Peyer's patch (tissue), 4 donors: ENCODE measurements at regions not wholly inside any gene's neighbourhood (a gene's known extent, or its start where the extent isn't known, plus 50 kb on each side); places are given as distances from the start of the nearest gene placed in this dataset.

Source experiments
- DNase-seq, 3 donors: peaks; one replicate each; pipeline ENCODE4 v3.0.0-alpha.2; 2017 to 2019
- H3K27ac ChIP-seq, 4 donors: fragments of 200-600 bp; sonication (generic); one replicate each; pipeline ENCODE4 v1.5.1; 2016 to 2019
- H3K27me3 ChIP-seq, 2 donors: fragments of 200-600 bp; sonication (generic); one replicate each; pipeline ENCODE4 v1.5.1; 2019
- H3K36me3 ChIP-seq, 3 donors: fragments of 200-600 bp; sonication (generic); one replicate each; pipeline ENCODE4 v1.5.1; 2016 to 2019
- H3K4me1 ChIP-seq, 4 donors: fragments of 200-600 bp; sonication (generic); one replicate each; pipeline ENCODE4 v1.5.1; 2016 to 2019
- H3K4me3 ChIP-seq, 4 donors: fragments of 200-600 bp; sonication (generic); 1 replicate in 3 of 4; 2 replicates in 1 of 4; pipeline ENCODE4 v1.5.1; 2016 to 2019; ENCODE audit warnings: mild to moderate bottlenecking in 1 of 4
- H3K9me3 ChIP-seq, 4 donors: fragments of 200-600 bp; sonication (generic); one replicate each; pipeline ENCODE4 v1.5.1; 2016 to 2019; ENCODE audit warnings: mild to moderate bottlenecking in 1 of 4
- CTCF ChIP-seq, 6 experiments: fragments of 450-650 bp in 4 of 6; fragments of 200-600 bp in 2 of 6; sonication (generic) in 1 of 6; IDR thresholded peaks; one replicate each; pipeline ENCODE4 v1.5.1; 2017 to 2019; ENCODE audit warnings: antibody characterized with exemption in 6 of 6, mild to moderate bottlenecking in 3 of 6, moderate library complexity in 1 of 6
- POLR2A ChIP-seq, 2 donors: fragments of 450-650 bp; IDR thresholded peaks; one replicate each; pipeline ENCODE4 v1.5.1; 2017; ENCODE audit warnings: antibody characterized with exemption in 2 of 2, mild to moderate bottlenecking in 2 of 2, moderate library complexity in 2 of 2

GRCh38 chrX:69324851-69325250 is 159.6 kb upstream of the PJA1 start:
- Histone ChIP-seq H3K4me3 (no peak overlapping the region), H3K36me3 (no peaks in the 10 kb centered on the region), H3K9me3 (no peaks in the 10 kb centered on the region), H3K27ac (no peak overlapping the region), H3K27me3 (no peaks in the 10 kb centered on the region), H3K4me1 (no peaks in the 10 kb centered on the region)
- no peak for DNase-seq
- TF ChIP-seq POLR2A (IDR thresholded peaks at IDR 0.05) (no peak), CTCF (IDR thresholded peaks at IDR 0.05) (no peak)

- Histone ChIP-seq H3K27me3 (no peaks in the 10 kb centered on the region), H3K27ac (no peak overlapping the region), H3K4me1 (no peaks in the 10 kb centered on the region), H3K36me3 (no peaks in the 10 kb centered on the region), H3K4me3 (no peak overlapping the region), H3K9me3 (no peaks in the 10 kb centered on the region)
- no peak for TF ChIP-seq CTCF (IDR thresholded peaks at IDR 0.05)
- TF ChIP-seq POLR2A (IDR thresholded peaks at IDR 0.05) = no peak
- no peak for DNase-seq
Measured at GRCh38 chrX:69323786-69324720, 158.8 kb upstream of the PJA1 start.

DNA sequence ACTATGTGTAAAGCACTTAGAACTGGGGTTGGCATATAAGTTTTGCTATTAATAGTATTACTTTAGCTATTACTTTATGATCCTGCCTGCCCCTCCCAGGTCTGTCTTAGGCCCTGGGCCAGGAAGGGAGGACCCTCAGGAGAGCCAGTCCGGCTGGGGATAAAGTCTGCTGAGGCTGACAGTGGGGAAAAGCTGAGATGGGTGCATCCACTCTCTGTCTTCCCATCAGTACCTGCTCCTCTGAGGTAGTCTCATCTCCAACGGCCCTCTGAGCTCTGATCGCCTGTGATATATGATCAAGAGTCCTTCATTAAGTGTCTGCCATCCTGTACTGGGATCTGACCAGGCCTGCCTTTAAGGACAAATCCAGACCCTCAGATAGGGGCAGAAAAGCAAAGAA is 156.5 kb upstream of the PJA1 start:
- no peak for DNase-seq

DNA sequence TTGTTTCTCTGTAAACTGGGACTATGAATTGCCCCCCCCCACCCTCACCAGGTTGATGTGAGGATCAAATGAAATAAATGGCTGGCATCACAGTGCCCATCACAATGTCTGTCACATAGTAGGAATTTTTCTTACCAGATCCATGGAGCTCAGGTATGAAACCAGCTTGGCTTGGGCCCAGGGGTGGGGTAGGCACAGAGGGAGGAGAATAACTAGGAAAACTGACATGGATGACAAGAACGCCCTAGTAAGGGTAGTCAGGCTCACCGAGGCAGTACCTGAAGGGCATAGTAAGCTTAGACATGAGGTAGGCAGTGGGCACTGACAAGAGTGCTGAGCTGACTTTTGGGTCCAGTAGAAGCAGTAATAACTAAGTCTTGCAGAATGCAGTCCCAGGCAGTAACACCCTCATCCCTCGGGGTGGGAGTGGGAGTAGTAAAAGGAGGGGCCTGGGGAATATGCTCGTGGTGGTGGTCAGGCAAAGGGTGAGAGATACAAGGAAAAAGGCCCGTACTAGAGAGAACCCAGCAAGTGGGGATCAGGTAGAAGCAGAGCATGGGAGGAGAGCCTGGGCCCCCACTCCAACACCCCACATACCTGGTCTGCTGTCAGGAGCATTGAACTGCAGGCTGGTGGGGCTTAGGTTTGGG is 155.9 kb upstream of the PJA1 start:
- H3K27me3 ChIP-seq = no peaks in the 10 kb centered on the region
- no peak overlapping the region for H3K27ac ChIP-seq
- TF ChIP-seq CTCF (IDR thresholded peaks at IDR 0.05) = no peak
- TF ChIP-seq POLR2A (IDR thresholded peaks at IDR 0.05) = no peak
- H3K4me3 ChIP-seq = no peak overlapping the region
- DNase-seq = no peak
- H3K9me3 ChIP-seq = no peaks in the 10 kb centered on the region
- no peaks in the 10 kb centered on the region for H3K4me1 ChIP-seq
- no peaks in the 10 kb centered on the region for H3K36me3 ChIP-seq

More for the DNA sequence above, 156.5 kb upstream of the PJA1 start:
- no peak overlapping the region for H3K4me3 ChIP-seq
- no peaks in the 10 kb centered on the region for H3K9me3 ChIP-seq
- H3K4me1 ChIP-seq = no peaks in the 10 kb centered on the region
- H3K36me3 ChIP-seq = no peaks in the 10 kb centered on the region
- H3K27ac ChIP-seq = no peak overlapping the region
- no peaks in the 10 kb centered on the region for H3K27me3 ChIP-seq
- TF ChIP-seq POLR2A (IDR thresholded peaks at IDR 0.05) = no peak

GRCh38 chrX:69320116-69320515 is 154.9 kb upstream of the PJA1 start:
- TF ChIP-seq CTCF (IDR thresholded peaks at IDR 0.05) (no peak), POLR2A (IDR thresholded peaks at IDR 0.05) (no peak)
- Histone ChIP-seq H3K36me3 (no peaks in the 10 kb centered on the region), H3K27ac (no peak overlapping the region), H3K4me3 (no peak overlapping the region), H3K9me3 (no peaks in the 10 kb centered on the region), H3K27me3 (no peaks in the 10 kb centered on the region), H3K4me1 (no peaks in the 10 kb centered on the region)
- no peak for DNase-seq

DNA sequence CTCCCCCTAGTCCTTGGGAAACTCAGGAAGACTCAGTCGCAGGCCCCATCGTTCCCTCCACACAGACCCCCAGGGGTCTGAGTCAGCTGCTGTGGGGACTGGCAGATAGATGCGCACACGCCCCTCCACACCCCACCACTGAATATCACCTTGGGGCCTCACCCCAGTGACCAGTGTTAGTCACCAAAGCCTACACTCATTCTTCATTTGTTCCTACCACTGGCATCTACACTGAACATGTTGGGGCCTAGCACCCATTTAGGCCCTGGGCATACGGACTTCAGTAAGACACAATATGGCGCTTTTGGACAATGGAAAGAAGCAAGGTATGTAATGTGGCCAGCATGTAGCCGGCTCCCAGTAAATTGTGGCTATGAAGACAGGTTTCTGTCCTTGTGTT is 154.1 kb upstream of the PJA1 start:
- H3K27me3 ChIP-seq = no peaks in the 10 kb centered on the region
- no peak for DNase-seq
- no peaks in the 10 kb centered on the region for H3K9me3 ChIP-seq
- TF ChIP-seq CTCF (IDR thresholded peaks at IDR 0.05) = no peak
- no peak overlapping the region for H3K27ac ChIP-seq
- no peaks in the 10 kb centered on the region for H3K4me1 ChIP-seq
- H3K4me3 ChIP-seq = no peak overlapping the region
- H3K36me3 ChIP-seq = no peaks in the 10 kb centered on the region
